Psoas muscle (tissue), 7 donors: ENCODE measurements at regions not wholly inside any gene's neighbourhood (a gene's known extent, or its start where the extent isn't known, plus 50 kb on each side); places are given as distances from the start of the nearest gene placed in this dataset.

Experiments used
- ATAC-seq, 4 donors: fragments of 200-7000 bp; cut with Tn5 transposase; one replicate each; pipeline ENCODE4 v1.9.1; 2020; ENCODE audit warnings: moderate library complexity in 3 of 4, mild to moderate bottlenecking in 2 of 4
- DNase-seq, 2 donors: peaks; one replicate each; pipeline ENCODE4 v3.0.0-alpha.2; 2020
- H3K27ac ChIP-seq: fragments of 200-600 bp; one replicate; pipeline ENCODE4 v1.8.0; 2022
- H3K27me3 ChIP-seq, 3 donors: fragments of 200-600 bp in 1 of 3; one replicate each; pipeline versions ENCODE4 v1.6.1 to v1.8.0; 2013 to 2022; ENCODE audit warnings: low read length in 2 of 3, mild to moderate bottlenecking in 2 of 3, moderate library complexity in 1 of 3; ENCODE audit not compliant: insufficient read depth in 3 of 3
- H3K36me3 ChIP-seq, 2 donors: fragments of 200-600 bp in 1 of 2; one replicate each; pipeline versions ENCODE4 v1.6.1 to v1.8.0; 2013 to 2022; ENCODE audit warnings: low read depth in 1 of 2, mild to moderate bottlenecking in 1 of 2, moderate library complexity in 1 of 2; ENCODE audit not compliant: insufficient read depth in 1 of 2
- H3K4me1 ChIP-seq: fragments of 200-600 bp; one replicate; pipeline ENCODE4 v1.8.0; 2022
- H3K4me3 ChIP-seq: fragments of 200-600 bp; one replicate; pipeline ENCODE4 v1.8.0; 2022; ENCODE audit warnings: mild to moderate bottlenecking
- H3K9me3 ChIP-seq: fragments of 200-600 bp; one replicate; pipeline ENCODE4 v1.8.0; 2022
- CTCF ChIP-seq: fragments of 200-600 bp; IDR thresholded peaks from one replicate; pipeline ENCODE4 v1.8.0; 2022; ENCODE audit warnings: antibody characterized with exemption
- WGBS, 3 donors: extraction: QIAGEN DNeasy Blood & Tissue Kit; methylation state at CpG; one replicate each; pipeline versions ENCODE4 v1.1.6 to v1.1.7; 2013; 5-methylcytosine and 5-hydroxymethylcytosine counted together
- intact Hi-C, 2 donors: fragments of 100-400 bp; cut with DNase I; formaldehyde crosslinking; loops; one replicate each; pipeline versions ENCODE4 v1.11.0 to v1.14.2; 2022
- donor health status: healthy with polysubstance abuse.
- donor health status: DM: no; HTN: no; CAD: no; lungs with moderate emphysema.
- donor health status: Bipolar disorder and iron deficiency.
- donor health status: healthy.
- donor health status: DM: yes; HTN: yes; CAD: no.
- donor health status: DM: no; HTN: no; CAD: no.
- donor health status: DM: yes; HTN: yes; CAD: no.

GRCh38 chr15:94731286-94731685 is 499.9 kb downstream of the MCTP2 start:
- no peaks in the 10 kb centered on the region for H3K36me3 ChIP-seq
- no peak for DNase-seq
- intact Hi-C loops, result no loop called here
- no peaks in the 10 kb centered on the region for H3K9me3 ChIP-seq
- ATAC-seq, result no peak
- H3K4me1 ChIP-seq, result no peaks in the 10 kb centered on the region
- H3K27ac ChIP-seq, result no peak overlapping the region
- WGBS, 3 donors, result 59 to 70% (median 66%) methylated on average over 3 of the region's 3 CpGs
- peaks cover 0 to 2% (median 0%) of the 10 kb centered on the region in 3 donors for H3K27me3 ChIP-seq
- no peak for TF ChIP-seq CTCF
- no peak overlapping the region for H3K4me3 ChIP-seq

- Histone ChIP-seq H3K4me1 (no peaks in the 10 kb centered on the region), H3K27me3 (peaks cover 0 to 2% (median 0%) of the 10 kb centered on the region in 3 donors), H3K27ac (no peak overlapping the region), H3K36me3 (no peaks in the 10 kb centered on the region), H3K4me3 (no peak overlapping the region), H3K9me3 (no peaks in the 10 kb centered on the region)
- intact Hi-C loops, result no loop called here
- DNase-seq, result no peak
- no peak for ATAC-seq
- TF ChIP-seq CTCF, result no peak
- 91 to 94% (median 94%) methylated on average over 1 of the region's 1 CpG for WGBS, 3 donors
These were observed 503.1 kb downstream of the MCTP2 start for GRCh38 chr15:94734460-94734859.

- Histone ChIP-seq H3K4me1 (no peaks in the 10 kb centered on the region), H3K27ac (no peak overlapping the region), H3K36me3 (no peaks in the 10 kb centered on the region), H3K4me3 (no peak overlapping the region), H3K9me3 (no peaks in the 10 kb centered on the region), H3K27me3 (no peaks in the 10 kb centered on the region)
- no peak for TF ChIP-seq CTCF
- intact Hi-C loops, result no loop called here
- ATAC-seq, result no peak
- DNase-seq, result no peak
These were observed 504.9 kb downstream of the MCTP2 start for GRCh38 chr15:94736236-94736635.

GRCh38 chr15:94739639-94740038 is 508.3 kb downstream of the MCTP2 start:
- no peaks in the 10 kb centered on the region for H3K4me1 ChIP-seq
- no peak for TF ChIP-seq CTCF
- no peaks in the 10 kb centered on the region for H3K9me3 ChIP-seq
- H3K27me3 ChIP-seq, result no peaks in the 10 kb centered on the region
- no peak overlapping the region for H3K27ac ChIP-seq
- intact Hi-C loops, result no loop called here
- DNase-seq, result no peak
- WGBS, 3 donors, result 85 to 90% (median 90%) methylated on average over 3 of the region's 3 CpGs
- no peak overlapping the region for H3K4me3 ChIP-seq
- no peaks in the 10 kb centered on the region for H3K36me3 ChIP-seq
- ATAC-seq, result no peak

- 45 to 85% (median 47%) methylated on average over 2 of the region's 2 CpGs for WGBS, 3 donors
- DNase-seq, result no peak
- H3K36me3 ChIP-seq, result no peaks in the 10 kb centered on the region
- no peaks in the 10 kb centered on the region for H3K9me3 ChIP-seq
- H3K27me3 ChIP-seq, result no peaks in the 10 kb centered on the region
- H3K27ac ChIP-seq, result no peak overlapping the region
- TF ChIP-seq CTCF, result no peak
- intact Hi-C loops, result no loop called here
- no peak overlapping the region for H3K4me3 ChIP-seq
- H3K4me1 ChIP-seq, result no peaks in the 10 kb centered on the region
- ATAC-seq, result no peak
These were observed 509.1 kb downstream of the MCTP2 start for GRCh38 chr15:94740469-94740868.
